HepG2 (cell line): ENCODE measurements at regions not wholly inside any gene's neighbourhood (a gene's known extent, or its start where the extent isn't known, plus 50 kb on each side); places are given as distances from the start of the nearest gene placed in this dataset.

Source experiments
- ATAC-seq: fragments of 200-7000 bp; cut with Tn5 transposase; 3 replicates; pipeline ENCODE4 v1.9.1; 2020; ENCODE audit warnings: mild to moderate bottlenecking, moderate library complexity
- BruUV-seq: library from RNA; stranded (reverse); fragments of 400-500 nt; replicated peaks from 2 replicates; lab custom pipeline; 2021; lab: Mats Ljungman, UMichigan
- CTCF ChIA-PET: fragments of 300-600 bp; formaldehyde crosslinking; extraction: SDS; loops from one replicate; lab custom pipeline; 2021; ENCODE audit warnings: low total read pairs, inconsistent platforms, low intra/inter-chr PET ratio; lab: Yijun Ruan, JAX
- POLR2A ChIA-PET: fragments of 350-600 bp; sonication (Branson Sonifier 250); formaldehyde crosslinking; loops from one replicate; lab custom pipeline; 2020; ENCODE audit warnings: antibody characterized with exemption, inconsistent platforms; lab: Yijun Ruan, JAX
- DNase-seq: peaks from one replicate; pipeline ENCODE4 v3.0.0-alpha.2; 2015; ENCODE audit warnings: low spot score
- FAIRE-seq: peaks from 3 replicates; lab custom pipeline; 2011; peaks lifted over from hg19 to GRCh38; lab: Jason Lieb, UNC
- H2AFZ ChIP-seq: one replicate; pipeline ENCODE4 v1.6.1; 2011; ENCODE audit warnings: low read length, inconsistent platforms
- H3K27ac ChIP-seq: fragments of 300-600 bp; 3 replicates; pipeline ENCODE4 v1.8.0; 2011; ENCODE audit warnings: mixed run types, mild to moderate bottlenecking, mixed read lengths, low read length, inconsistent platforms; ENCODE audit not compliant: insufficient read depth; ENCODE audit errors: extremely low read length
- H3K27me3 ChIP-seq, 2 experiments: fragments of 200-600 bp in 1 of 2; 2 replicates in 1 of 2; 3 replicates in 1 of 2; pipeline versions ENCODE4 v1.6.0 to v1.8.0; 2011; ENCODE audit warnings: low read length in 2 of 2, mild to moderate bottlenecking in 2 of 2, moderate library complexity in 2 of 2, inconsistent platforms in 1 of 2; ENCODE audit not compliant: insufficient read depth in 2 of 2, control insufficient read depth in 1 of 2
- H3K36me3 ChIP-seq, 2 experiments: fragments of 200-600 bp in 1 of 2; replicated peaks in 1 of 2; 2 replicates in 1 of 2; 3 replicates in 1 of 2; pipeline versions ENCODE4 v1.5.1 to v1.8.0; 2011; ENCODE audit warnings: low read length in 2 of 2, inconsistent platforms in 1 of 2; ENCODE audit not compliant: insufficient read depth in 2 of 2, control insufficient read depth in 1 of 2
- H3K4me1 ChIP-seq: 2 replicates; pipeline ENCODE4 v1.5.1; 2012; ENCODE audit warnings: low read length, inconsistent platforms; ENCODE audit not compliant: insufficient read depth
- H3K4me2 ChIP-seq: 2 replicates; pipeline ENCODE4 v1.6.0; 2011; ENCODE audit warnings: low read depth, low read length, inconsistent platforms
- H3K4me3 ChIP-seq, 3 experiments: fragments of 200-600 bp in 1 of 3; sonication (generic), shearing (Covaris generic) in 1 of 3; replicated peaks in 1 of 3; 2 replicates each; pipeline ENCODE4 v1.5.1; 2011 to 2016; ENCODE audit warnings: low read length in 3 of 3, inconsistent platforms in 2 of 3, low read depth in 2 of 3, mild to moderate bottlenecking in 2 of 3, control low read depth in 1 of 3, mixed read lengths in 1 of 3; ENCODE audit not compliant: insufficient read depth in 1 of 3
- H3K79me2 ChIP-seq: one replicate; pipeline ENCODE4 v1.6.1; 2011; ENCODE audit warnings: low read length, inconsistent platforms; ENCODE audit not compliant: insufficient read depth
- H3K9ac ChIP-seq: 2 replicates; pipeline ENCODE4 v1.6.0; 2011; ENCODE audit warnings: mild to moderate bottlenecking, low read depth, low read length, inconsistent platforms; ENCODE audit not compliant: insufficient read depth
- H3K9me3 ChIP-seq: 2 replicates; pipeline ENCODE4 v1.5.1; 2012; ENCODE audit warnings: mild to moderate bottlenecking, low read length
- H4K20me1 ChIP-seq: 2 replicates; pipeline ENCODE4 v1.6.0; 2011; ENCODE audit warnings: inconsistent platforms, mild to moderate bottlenecking, low read length, moderate library complexity; ENCODE audit not compliant: insufficient read depth
- CBX1 ChIP-seq: IDR thresholded peaks from one replicate; pipeline ENCODE4 v1.6.1; 2016; ENCODE audit warnings: antibody characterized with exemption, low read depth
- CHD2 ChIP-seq: IDR thresholded peaks from 2 replicates; pipeline ENCODE4 v1.6.1; 2011; ENCODE audit warnings: low read depth, low read length, improper control_type of control experiment
- MEF2D ChIP-seq: sonication (generic); formaldehyde crosslinking; IDR thresholded peaks from 2 replicates; pipeline ENCODE4 v1.5.1; 2020; ENCODE audit warnings: mild to moderate bottlenecking, missing genetic modification reagents
- NR2F6 ChIP-seq, 2 experiments: IDR thresholded peaks; 2 replicates each; pipeline ENCODE4 v1.6.1; 2016; ENCODE audit warnings: antibody characterized with exemption in 1 of 2, mild to moderate bottlenecking in 1 of 2
- NR3C1 ChIP-seq: sonication (generic); formaldehyde crosslinking; IDR thresholded peaks from 2 replicates; pipeline ENCODE4 v1.4.0; 2020; ENCODE audit warnings: missing genetic modification reagents
- ONECUT2 ChIP-seq: sonication (generic); formaldehyde crosslinking; IDR thresholded peaks from 2 replicates; pipeline ENCODE4 v1.4.0; 2020; ENCODE audit warnings: missing genetic modification reagents
- ZNF484 ChIP-seq: sonication (generic); formaldehyde crosslinking; IDR thresholded peaks from 2 replicates; pipeline ENCODE4 v1.5.1; 2020; ENCODE audit warnings: mild to moderate bottlenecking, low read depth, missing genetic modification reagents, borderline replicate concordance
- ZNF619 ChIP-seq: sonication (generic); formaldehyde crosslinking; IDR thresholded peaks from 2 replicates; pipeline ENCODE4 v1.4.0; 2020; ENCODE audit warnings: mild to moderate bottlenecking, missing genetic modification reagents
- ZNF749 ChIP-seq: sonication (generic); formaldehyde crosslinking; IDR thresholded peaks from 2 replicates; pipeline ENCODE4 v1.8.0; 2022; ENCODE audit warnings: mild to moderate bottlenecking, missing genetic modification reagents, moderate library complexity, borderline replicate concordance
- WGBS: methylation state at CpG from one replicate; pipeline ENCODE4 v1.1.6; 2017; ENCODE audit warnings: low lambda C conversion rate; 5-methylcytosine and 5-hydroxymethylcytosine counted together
- in situ Hi-C: cut with HindIII; loops from 2 replicates; pipeline ENCODE4 v1.10.0; 2017; ENCODE audit warnings: low pct_unique_long_range_greater_than_20kb; ENCODE audit not compliant: extremely low pct_ligation_motif_present
- intact Hi-C: fragments of 100-400 bp; cut with micrococcal nuclease; formaldehyde crosslinking; loops from one replicate; pipeline ENCODE4 v1.10.0; 2022; ENCODE audit not compliant: unreplicated experiment
- TF ChIP-seq, protein P1 (sequence below): sonication (generic); formaldehyde crosslinking; IDR thresholded peaks from 2 replicates; pipeline ENCODE4 v1.9.0; 2021; ENCODE audit warnings: missing genetic modification reagents, mild to moderate bottlenecking, borderline replicate concordance
- TF ChIP-seq, protein P2 (sequence below): sonication (generic); formaldehyde crosslinking; IDR thresholded peaks from 2 replicates; pipeline ENCODE4 v1.5.1; 2020; ENCODE audit warnings: mild to moderate bottlenecking, missing genetic modification reagents, borderline replicate concordance
- TF ChIP-seq, protein P3 (sequence below): sonication (generic); formaldehyde crosslinking; IDR thresholded peaks from 2 replicates; pipeline ENCODE4 v1.4.0; 2020; ENCODE audit warnings: missing genetic modification reagents, borderline replicate concordance
- TF ChIP-seq, protein P4 (sequence below): sonication (generic); formaldehyde crosslinking; conservative IDR thresholded peaks from 2 replicates; pipeline ENCODE4 v1.8.1; 2023; ENCODE audit warnings: missing genetic modification reagents
- TF ChIP-seq, protein P5 (sequence below): sonication (generic); formaldehyde crosslinking; IDR thresholded peaks from 2 replicates; pipeline ENCODE4 v1.4.0; 2020; ENCODE audit warnings: missing genetic modification reagents

DNA sequence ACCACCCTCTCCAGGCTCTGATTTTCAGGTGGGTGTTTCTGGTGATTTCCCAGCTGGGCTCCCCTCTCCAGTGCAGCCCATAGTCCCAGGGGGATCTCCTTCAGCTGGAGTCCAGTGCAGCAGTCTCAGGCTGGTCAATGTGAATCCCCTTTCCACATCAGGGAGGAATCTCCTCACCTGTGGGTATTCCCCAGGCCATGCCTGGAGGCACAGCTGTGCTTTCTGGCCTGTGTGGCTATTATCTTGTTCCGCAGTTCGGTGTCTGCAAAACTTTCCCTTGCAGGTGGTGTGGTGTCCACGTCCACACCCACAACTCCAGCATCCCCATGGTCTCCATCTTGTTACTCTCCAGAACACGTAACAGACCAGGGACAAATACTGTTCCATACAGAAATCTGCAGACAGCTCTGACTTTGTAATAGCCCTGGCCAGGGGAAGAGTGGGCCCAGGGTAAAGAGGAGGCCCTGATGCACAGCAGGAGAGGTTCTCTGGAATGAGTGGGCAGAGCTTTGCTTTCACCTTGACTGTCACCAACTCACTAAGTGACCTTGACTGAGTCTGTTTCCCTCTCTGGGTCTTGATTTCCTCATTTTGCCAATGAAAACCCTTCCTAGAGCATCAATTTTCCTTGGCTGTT, 183.2 kb downstream of the CSNK2A3 start:
- 0% methylated on average over 1 of the region's 4 CpGs for WGBS
- no peak for DNase-seq
- Histone ChIP-seq H3K79me2 (no peaks in the 10 kb centered on the region), H3K9me3 (no peaks in the 10 kb centered on the region), H3K4me1 (no peaks in the 10 kb centered on the region), H3K4me2 (no peak overlapping the region), H3K36me3 (no peaks in the 10 kb centered on the region), H3K27ac (no peak overlapping the region), H3K4me3 (no peak overlapping the region)
- intact Hi-C loops (no loop called here), in situ Hi-C loops (no loop called here)
- no peak for ATAC-seq
- ChIA-PET CTCF (no interaction called here), POLR2A (no interaction called here)
- TF ChIP-seq ZNF619 (CRISPR knock-in tag), result no peak
- no peak for TF ChIP-seq ONECUT2 (CRISPR knock-in tag)
- TF ChIP-seq, protein P1, sequence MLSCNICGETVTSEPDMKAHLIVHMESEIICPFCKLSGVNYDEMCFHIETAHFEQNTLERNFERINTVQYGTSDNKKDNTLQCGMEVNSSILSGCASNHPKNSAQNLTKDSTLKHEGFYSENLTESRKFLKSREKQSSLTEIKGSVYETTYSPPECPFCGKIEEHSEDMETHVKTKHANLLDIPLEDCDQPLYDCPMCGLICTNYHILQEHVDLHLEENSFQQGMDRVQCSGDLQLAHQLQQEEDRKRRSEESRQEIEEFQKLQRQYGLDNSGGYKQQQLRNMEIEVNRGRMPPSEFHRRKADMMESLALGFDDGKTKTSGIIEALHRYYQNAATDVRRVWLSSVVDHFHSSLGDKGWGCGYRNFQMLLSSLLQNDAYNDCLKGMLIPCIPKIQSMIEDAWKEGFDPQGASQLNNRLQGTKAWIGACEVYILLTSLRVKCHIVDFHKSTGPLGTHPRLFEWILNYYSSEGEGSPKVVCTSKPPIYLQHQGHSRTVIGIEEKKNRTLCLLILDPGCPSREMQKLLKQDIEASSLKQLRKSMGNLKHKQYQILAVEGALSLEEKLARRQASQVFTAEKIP (CRISPR knock-in tag), result no peak
- TF ChIP-seq, protein P2, sequence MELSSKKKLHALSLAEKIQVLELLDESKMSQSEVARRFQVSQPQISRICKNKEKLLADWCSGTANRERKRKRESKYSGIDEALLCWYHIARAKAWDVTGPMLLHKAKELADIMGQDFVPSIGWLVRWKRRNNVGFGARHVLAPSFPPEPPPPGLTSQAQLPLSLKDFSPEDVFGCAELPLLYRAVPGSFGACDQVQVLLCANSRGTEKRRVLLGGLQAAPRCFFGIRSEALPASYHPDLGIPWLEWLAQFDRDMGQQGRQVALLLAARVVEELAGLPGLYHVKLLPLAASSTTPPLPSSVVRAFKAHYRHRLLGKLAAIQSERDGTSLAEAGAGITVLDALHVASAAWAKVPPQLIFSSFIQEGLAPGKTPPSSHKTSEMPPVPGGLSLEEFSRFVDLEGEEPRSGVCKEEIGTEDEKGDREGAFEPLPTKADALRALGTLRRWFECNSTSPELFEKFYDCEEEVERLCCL, result no peak
- TF ChIP-seq, protein P3, sequence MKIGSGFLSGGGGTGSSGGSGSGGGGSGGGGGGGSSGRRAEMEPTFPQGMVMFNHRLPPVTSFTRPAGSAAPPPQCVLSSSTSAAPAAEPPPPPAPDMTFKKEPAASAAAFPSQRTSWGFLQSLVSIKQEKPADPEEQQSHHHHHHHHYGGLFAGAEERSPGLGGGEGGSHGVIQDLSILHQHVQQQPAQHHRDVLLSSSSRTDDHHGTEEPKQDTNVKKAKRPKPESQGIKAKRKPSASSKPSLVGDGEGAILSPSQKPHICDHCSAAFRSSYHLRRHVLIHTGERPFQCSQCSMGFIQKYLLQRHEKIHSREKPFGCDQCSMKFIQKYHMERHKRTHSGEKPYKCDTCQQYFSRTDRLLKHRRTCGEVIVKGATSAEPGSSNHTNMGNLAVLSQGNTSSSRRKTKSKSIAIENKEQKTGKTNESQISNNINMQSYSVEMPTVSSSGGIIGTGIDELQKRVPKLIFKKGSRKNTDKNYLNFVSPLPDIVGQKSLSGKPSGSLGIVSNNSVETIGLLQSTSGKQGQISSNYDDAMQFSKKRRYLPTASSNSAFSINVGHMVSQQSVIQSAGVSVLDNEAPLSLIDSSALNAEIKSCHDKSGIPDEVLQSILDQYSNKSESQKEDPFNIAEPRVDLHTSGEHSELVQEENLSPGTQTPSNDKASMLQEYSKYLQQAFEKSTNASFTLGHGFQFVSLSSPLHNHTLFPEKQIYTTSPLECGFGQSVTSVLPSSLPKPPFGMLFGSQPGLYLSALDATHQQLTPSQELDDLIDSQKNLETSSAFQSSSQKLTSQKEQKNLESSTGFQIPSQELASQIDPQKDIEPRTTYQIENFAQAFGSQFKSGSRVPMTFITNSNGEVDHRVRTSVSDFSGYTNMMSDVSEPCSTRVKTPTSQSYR, result no peak
- TF ChIP-seq CBX1, result no peak
- no peak for TF ChIP-seq NR3C1 (CRISPR knock-in tag)
- no peak for TF ChIP-seq CHD2
- TF ChIP-seq NR2F6 (IDR thresholded peaks at IDR 0.05), result no peak
- no peak for TF ChIP-seq NR2F6 (CRISPR knock-in tag; IDR thresholded peaks at IDR 0.05)
- no peak for TF ChIP-seq ZNF484 (CRISPR knock-in tag)
- TF ChIP-seq MEF2D (CRISPR knock-in tag), result no peak
- TF ChIP-seq, protein P4, sequence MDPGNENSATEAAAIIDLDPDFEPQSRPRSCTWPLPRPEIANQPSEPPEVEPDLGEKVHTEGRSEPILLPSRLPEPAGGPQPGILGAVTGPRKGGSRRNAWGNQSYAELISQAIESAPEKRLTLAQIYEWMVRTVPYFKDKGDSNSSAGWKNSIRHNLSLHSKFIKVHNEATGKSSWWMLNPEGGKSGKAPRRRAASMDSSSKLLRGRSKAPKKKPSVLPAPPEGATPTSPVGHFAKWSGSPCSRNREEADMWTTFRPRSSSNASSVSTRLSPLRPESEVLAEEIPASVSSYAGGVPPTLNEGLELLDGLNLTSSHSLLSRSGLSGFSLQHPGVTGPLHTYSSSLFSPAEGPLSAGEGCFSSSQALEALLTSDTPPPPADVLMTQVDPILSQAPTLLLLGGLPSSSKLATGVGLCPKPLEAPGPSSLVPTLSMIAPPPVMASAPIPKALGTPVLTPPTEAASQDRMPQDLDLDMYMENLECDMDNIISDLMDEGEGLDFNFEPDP (CRISPR knock-in tag), result no peak
- no peak for TF ChIP-seq ZNF749 (CRISPR knock-in tag)
- TF ChIP-seq, protein P5, sequence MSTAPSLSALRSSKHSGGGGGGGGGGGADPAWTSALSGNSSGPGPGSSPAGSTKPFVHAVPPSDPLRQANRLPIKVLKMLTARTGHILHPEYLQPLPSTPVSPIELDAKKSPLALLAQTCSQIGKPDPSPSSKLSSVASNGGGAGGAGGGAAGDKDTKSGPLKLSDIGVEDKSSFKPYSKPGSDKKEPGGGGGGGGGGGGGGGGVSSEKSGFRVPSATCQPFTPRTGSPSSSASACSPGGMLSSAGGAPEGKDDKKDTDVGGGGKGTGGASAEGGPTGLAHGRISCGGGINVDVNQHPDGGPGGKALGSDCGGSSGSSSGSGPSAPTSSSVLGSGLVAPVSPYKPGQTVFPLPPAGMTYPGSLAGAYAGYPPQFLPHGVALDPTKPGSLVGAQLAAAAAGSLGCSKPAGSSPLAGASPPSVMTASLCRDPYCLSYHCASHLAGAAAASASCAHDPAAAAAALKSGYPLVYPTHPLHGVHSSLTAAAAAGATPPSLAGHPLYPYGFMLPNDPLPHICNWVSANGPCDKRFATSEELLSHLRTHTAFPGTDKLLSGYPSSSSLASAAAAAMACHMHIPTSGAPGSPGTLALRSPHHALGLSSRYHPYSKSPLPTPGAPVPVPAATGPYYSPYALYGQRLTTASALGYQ (CRISPR knock-in tag), result no peak
- TF ChIP-seq, all 625 proteins: peak for 0
- Histone ChIP-seq H4K20me1 (no peaks in the 10 kb centered on the region), H2AFZ (no peak overlapping the region), H3K27me3 (peaks cover 0 to 2% of the 10 kb centered on the region in 2 experiments; a peak in 1 of 5 replicates), H3K9ac (no peak overlapping the region)
- BruUV-seq, result no TSS peak
- FAIRE-seq, result no peak
